PC-9 (cell line): ENCODE measurements at regions not wholly inside any gene's neighbourhood (a gene's known extent, or its start where the extent isn't known, plus 50 kb on each side); places are given as distances from the start of the nearest gene placed in this dataset.
"Not testable (repeated sequence)": the region's sequence is repeated elsewhere in the genome, so short reads cannot be mapped to it uniquely, and the experiment has no call there.

Experiments
- BruUV-seq: library from RNA; stranded (reverse); fragments of 400-500 nt; replicated peaks from 2 replicates; lab custom pipeline; 2021; lab: Mats Ljungman, UMichigan
- CTCF ChIA-PET: fragments of 300-600 bp; sonication (Branson Sonifier 250); formaldehyde crosslinking; loops from one replicate; lab custom pipeline; 2022; ENCODE audit warnings: antibody characterized with exemption; lab: Charles Lee
- POLR2A ChIA-PET: fragments of 300-600 bp; sonication (Branson Sonifier 250); formaldehyde crosslinking; loops from one replicate; lab custom pipeline; 2022; ENCODE audit warnings: antibody characterized with exemption; ENCODE audit not compliant: unreplicated experiment; lab: Charles Lee
- DNase-seq, 2 experiments: peaks; one replicate each; pipeline versions ENCODE4 v3.0.0 to v3.0.0-alpha.2; 2015 to 2022; ENCODE audit warnings: mixed read lengths in 1 of 2
- H2AFZ ChIP-seq: fragments of 200-600 bp; sonication (generic); 2 replicates; pipeline ENCODE4 v1.8.1; 2017; ENCODE audit warnings: antibody characterized with exemption
- H3F3A ChIP-seq: fragments of 200-600 bp; sonication (generic); 2 replicates; pipeline ENCODE4 v1.8.1; 2017; ENCODE audit warnings: antibody characterized with exemption, mild to moderate bottlenecking, low read depth; ENCODE audit not compliant: insufficient read depth
- H3K27ac ChIP-seq: fragments of 200-600 bp; sonication (generic); 2 replicates; pipeline ENCODE4 v1.6.1; 2016; ENCODE audit warnings: mixed run types
- H3K27me3 ChIP-seq: fragments of 200-600 bp; sonication (generic); 2 replicates; pipeline ENCODE4 v1.6.1; 2016; ENCODE audit warnings: low read depth, mixed run types; ENCODE audit not compliant: insufficient read depth
- H3K36me3 ChIP-seq: fragments of 200-600 bp; sonication (generic); 2 replicates; pipeline ENCODE4 v1.6.1; 2016; ENCODE audit warnings: low read depth, mixed run types
- H3K4me1 ChIP-seq: fragments of 200-600 bp; sonication (generic); replicated peaks from 2 replicates; pipeline ENCODE4 v1.6.1; 2016; ENCODE audit warnings: mixed run types; ENCODE audit not compliant: insufficient read depth
- H3K4me2 ChIP-seq: fragments of 200-600 bp; sonication (generic); 2 replicates; pipeline ENCODE4 v1.6.1; 2017; ENCODE audit warnings: mixed run types
- H3K4me3 ChIP-seq: fragments of 200-600 bp; sonication (generic); 2 replicates; pipeline ENCODE4 v1.6.1; 2016; ENCODE audit warnings: mixed run types
- H3K79me2 ChIP-seq: fragments of 200-600 bp; sonication (generic); 2 replicates; pipeline ENCODE4 v1.6.1; 2017; ENCODE audit warnings: low read depth, mixed run types
- H3K9me2 ChIP-seq: fragments of 200-600 bp; sonication (generic); 2 replicates; pipeline ENCODE4 v1.8.1; 2017; ENCODE audit warnings: mild to moderate bottlenecking; ENCODE audit not compliant: insufficient read depth
- H3K9me3 ChIP-seq: fragments of 200-600 bp; sonication (generic); 2 replicates; pipeline ENCODE4 v1.8.1; 2016; ENCODE audit warnings: low read depth; ENCODE audit not compliant: insufficient read depth
- H4K20me1 ChIP-seq: fragments of 200-600 bp; sonication (generic); 2 replicates; pipeline ENCODE4 v1.8.1; 2017; ENCODE audit not compliant: insufficient read depth
- EZH2 ChIP-seq: fragments of 200-600 bp; sonication (generic); IDR thresholded peaks from 2 replicates; pipeline ENCODE4 v1.8.0; 2017; ENCODE audit warnings: antibody characterized with exemption, low read depth
- intact Hi-C: fragments of 100-400 bp; cut with micrococcal nuclease; formaldehyde crosslinking; loops from one replicate; pipeline ENCODE4 v1.10.0; 2022; ENCODE audit not compliant: unreplicated experiment
- TF ChIP-seq, protein P1 (sequence below): fragments of 200-600 bp; sonication (generic); conservative IDR thresholded peaks from 2 replicates; pipeline ENCODE4 v1.6.1; 2017; ENCODE audit warnings: mixed run types, antibody characterized with exemption, mild to moderate bottlenecking, moderate library complexity

DNA sequence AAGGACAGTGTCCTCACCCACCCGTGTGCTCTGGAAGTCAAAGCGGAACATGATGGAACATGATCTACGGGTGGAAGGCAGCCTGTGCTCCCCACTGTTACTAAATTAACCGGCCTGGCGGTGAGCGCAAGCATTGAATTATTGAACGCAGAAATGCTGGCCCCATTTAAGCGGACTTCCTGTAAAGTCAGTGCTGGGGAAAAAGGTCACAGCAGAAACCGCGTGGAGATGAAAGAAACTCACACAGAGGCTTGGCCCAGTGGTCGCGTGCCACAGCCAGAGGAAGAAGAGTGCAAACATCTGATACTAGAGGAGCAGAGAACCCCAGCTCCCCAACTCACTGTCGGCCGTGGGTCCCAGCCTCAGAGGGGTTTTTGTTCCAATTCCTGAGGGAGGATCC, 321.2 kb downstream of the ADGRD1 start:
- Histone ChIP-seq H3K27me3 (peaks cover 56% of the 10 kb centered on the region), H3K27ac (no peak overlapping the region), H2AFZ (no peak overlapping the region), H3K9me3 (no peaks in the 10 kb centered on the region), H4K20me1 (no peaks in the 10 kb centered on the region), H3K9me2 (no peaks in the 10 kb centered on the region), H3K36me3 (no peaks in the 10 kb centered on the region), H3K4me2 (no peak overlapping the region), H3K79me2 (no peaks in the 10 kb centered on the region), H3F3A (no peaks in the 10 kb centered on the region), H3K4me3 (no peak overlapping the region), H3K4me1 (no peaks in the 10 kb centered on the region)
- ChIA-PET CTCF (no interaction called here), POLR2A (no interaction called here)
- intact Hi-C loops: no loop called here
- BruUV-seq: no TSS peak
- TF ChIP-seq, protein P1, sequence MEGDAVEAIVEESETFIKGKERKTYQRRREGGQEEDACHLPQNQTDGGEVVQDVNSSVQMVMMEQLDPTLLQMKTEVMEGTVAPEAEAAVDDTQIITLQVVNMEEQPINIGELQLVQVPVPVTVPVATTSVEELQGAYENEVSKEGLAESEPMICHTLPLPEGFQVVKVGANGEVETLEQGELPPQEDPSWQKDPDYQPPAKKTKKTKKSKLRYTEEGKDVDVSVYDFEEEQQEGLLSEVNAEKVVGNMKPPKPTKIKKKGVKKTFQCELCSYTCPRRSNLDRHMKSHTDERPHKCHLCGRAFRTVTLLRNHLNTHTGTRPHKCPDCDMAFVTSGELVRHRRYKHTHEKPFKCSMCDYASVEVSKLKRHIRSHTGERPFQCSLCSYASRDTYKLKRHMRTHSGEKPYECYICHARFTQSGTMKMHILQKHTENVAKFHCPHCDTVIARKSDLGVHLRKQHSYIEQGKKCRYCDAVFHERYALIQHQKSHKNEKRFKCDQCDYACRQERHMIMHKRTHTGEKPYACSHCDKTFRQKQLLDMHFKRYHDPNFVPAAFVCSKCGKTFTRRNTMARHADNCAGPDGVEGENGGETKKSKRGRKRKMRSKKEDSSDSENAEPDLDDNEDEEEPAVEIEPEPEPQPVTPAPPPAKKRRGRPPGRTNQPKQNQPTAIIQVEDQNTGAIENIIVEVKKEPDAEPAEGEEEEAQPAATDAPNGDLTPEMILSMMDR: no peak
- no peak for TF ChIP-seq EZH2
- no peak for DNase-seq

DNA sequence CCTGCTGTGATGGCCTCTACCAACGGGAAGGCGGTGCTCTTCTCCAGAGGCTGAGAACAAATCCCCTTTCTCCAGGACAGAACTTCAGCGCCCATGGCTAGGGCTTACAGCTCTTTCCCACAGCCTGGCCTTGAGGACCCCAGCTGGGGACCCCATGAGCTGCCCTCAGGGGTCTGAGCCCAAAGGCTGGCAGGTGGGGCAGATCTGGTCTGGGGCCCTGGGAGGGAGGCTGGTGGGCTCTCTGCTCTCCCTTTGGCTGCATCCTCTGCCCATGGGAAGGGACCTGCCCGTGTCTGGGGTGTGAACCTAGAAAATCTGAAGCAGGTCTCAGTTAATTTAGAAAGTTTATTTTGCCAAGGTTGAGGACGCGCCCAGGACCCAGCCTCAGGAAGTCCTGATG, 322.1 kb downstream of the ADGRD1 start:
- ChIA-PET CTCF (no interaction called here), POLR2A (no interaction called here)
- H3F3A ChIP-seq: no peaks in the 10 kb centered on the region
- H3K4me1 ChIP-seq: no peaks in the 10 kb centered on the region
- no peaks in the 10 kb centered on the region for H3K79me2 ChIP-seq
- peaks cover 65% of the 10 kb centered on the region for H3K27me3 ChIP-seq
- BruUV-seq: no TSS peak
- no peaks in the 10 kb centered on the region for H3K9me3 ChIP-seq
- H4K20me1 ChIP-seq: no peaks in the 10 kb centered on the region
- H3K36me3 ChIP-seq: no peaks in the 10 kb centered on the region
- H3K4me3 ChIP-seq: no peak overlapping the region
- TF ChIP-seq, protein P1: no peak
- TF ChIP-seq EZH2: no peak
- no peaks in the 10 kb centered on the region for H3K9me2 ChIP-seq
- no peak for DNase-seq
- intact Hi-C loops: no loop called here
- H2AFZ ChIP-seq: no peak overlapping the region
- no peak overlapping the region for H3K27ac ChIP-seq
- H3K4me2 ChIP-seq: no peak overlapping the region

DNA sequence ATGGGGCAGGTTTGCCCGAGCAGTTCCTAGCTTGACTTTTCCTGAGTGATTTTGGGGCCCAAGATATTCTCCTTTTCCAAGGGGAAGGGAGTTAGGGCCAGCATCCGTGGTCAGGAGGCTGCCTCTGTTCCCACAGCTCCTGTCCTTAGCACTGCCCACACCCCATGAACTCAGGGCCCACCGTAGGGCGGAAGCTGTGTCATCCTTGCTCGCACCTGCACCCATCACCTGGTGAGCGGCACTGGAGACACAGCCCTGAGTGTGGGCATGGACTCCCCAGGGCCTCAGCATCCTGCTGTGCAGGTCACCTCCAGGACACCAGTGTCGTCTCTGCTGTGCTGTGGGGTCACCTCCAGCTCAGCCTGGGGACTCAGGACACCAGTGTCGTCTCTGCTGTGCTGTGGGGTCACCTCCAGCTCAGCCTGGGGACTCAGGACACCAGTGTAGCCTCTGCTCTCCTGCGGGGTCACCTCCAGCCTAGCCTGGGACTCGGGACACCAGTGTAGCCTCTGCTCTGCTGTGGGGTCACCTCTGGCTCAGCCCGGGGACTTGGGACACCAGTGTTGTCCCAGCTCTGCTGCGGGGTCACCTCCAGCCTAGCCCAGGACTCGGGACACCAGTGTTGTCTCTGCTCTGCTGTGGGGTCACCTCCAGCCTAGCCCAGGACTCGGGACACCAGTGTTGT, 322.9 kb downstream of the ADGRD1 start:
- Histone ChIP-seq H4K20me1 (no peaks in the 10 kb centered on the region), H3K79me2 (no peaks in the 10 kb centered on the region), H3K4me2 (no peak overlapping the region), H3K4me3 (no peak overlapping the region), H3K9me3 (no peaks in the 10 kb centered on the region), H3K9me2 (no peaks in the 10 kb centered on the region), H3K27ac (no peak overlapping the region), H3F3A (no peaks in the 10 kb centered on the region), H3K36me3 (no peaks in the 10 kb centered on the region), H2AFZ (no peak overlapping the region), H3K27me3 (peaks cover 71% of the 10 kb centered on the region), H3K4me1 (no peaks in the 10 kb centered on the region)
- ChIA-PET POLR2A (no interaction called here), CTCF (no interaction called here)
- no TSS peak for BruUV-seq
- TF ChIP-seq EZH2: no peak
- TF ChIP-seq, protein P1: no peak
- no peak for DNase-seq
- intact Hi-C loops: no loop called here

DNA sequence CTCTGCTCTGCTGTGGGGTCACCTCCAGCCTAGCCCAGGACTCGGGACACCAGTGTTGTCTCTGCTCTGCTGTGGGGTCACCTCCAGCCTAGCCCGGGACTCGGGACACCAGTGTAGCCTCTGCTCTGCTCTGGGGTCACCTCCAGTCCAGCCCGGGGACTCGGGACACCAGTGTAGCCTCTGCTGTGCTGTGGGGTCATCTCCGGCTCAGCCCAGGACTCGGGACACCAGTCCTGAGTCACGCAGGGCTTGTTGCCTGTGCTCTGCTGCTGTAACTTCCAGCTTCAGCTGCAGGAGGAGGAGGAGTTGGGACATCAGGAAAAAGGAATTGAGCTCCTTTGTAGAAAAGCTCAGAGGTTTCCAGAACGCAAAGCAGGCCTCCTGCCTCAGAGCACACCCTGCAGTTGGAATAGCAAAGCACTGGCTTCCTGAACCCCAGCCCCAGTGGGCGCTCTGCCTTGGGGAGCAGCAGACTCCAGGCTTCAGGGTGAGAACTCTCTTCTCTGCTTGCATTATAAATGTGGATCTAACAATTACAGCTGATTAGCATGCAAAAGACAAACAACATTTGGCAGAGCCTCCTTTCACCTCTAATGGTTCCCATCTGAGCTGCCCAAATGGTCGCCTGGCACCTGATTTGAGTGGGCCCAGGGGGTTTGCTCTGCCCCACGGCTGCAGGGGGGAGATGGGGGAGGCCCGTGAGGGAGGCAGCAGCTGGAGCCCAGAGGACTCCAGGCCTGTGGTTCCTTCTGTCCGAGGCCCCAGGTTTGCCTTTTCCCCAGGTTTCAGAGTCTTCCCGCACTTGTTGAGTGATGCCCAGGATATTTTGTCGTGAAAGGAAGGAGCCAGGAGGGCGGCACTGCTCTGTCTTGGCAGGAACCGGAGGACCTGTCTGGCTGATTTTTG, 323.7 kb downstream of the ADGRD1 start:
- H3K27me3 ChIP-seq: peaks cover 78% of the 10 kb centered on the region
- H3F3A ChIP-seq, H3K4me1 ChIP-seq, H3K36me3 ChIP-seq, H3K4me3 ChIP-seq, H3K9me2 ChIP-seq, POLR2A ChIA-PET, intact Hi-C loops, H4K20me1 ChIP-seq, H3K9me3 ChIP-seq, H3K79me2 ChIP-seq, H3K27ac ChIP-seq, CTCF ChIA-PET, DNase-seq, H3K4me2 ChIP-seq, BruUV-seq, H2AFZ ChIP-seq: not testable (repeated sequence)

DNA sequence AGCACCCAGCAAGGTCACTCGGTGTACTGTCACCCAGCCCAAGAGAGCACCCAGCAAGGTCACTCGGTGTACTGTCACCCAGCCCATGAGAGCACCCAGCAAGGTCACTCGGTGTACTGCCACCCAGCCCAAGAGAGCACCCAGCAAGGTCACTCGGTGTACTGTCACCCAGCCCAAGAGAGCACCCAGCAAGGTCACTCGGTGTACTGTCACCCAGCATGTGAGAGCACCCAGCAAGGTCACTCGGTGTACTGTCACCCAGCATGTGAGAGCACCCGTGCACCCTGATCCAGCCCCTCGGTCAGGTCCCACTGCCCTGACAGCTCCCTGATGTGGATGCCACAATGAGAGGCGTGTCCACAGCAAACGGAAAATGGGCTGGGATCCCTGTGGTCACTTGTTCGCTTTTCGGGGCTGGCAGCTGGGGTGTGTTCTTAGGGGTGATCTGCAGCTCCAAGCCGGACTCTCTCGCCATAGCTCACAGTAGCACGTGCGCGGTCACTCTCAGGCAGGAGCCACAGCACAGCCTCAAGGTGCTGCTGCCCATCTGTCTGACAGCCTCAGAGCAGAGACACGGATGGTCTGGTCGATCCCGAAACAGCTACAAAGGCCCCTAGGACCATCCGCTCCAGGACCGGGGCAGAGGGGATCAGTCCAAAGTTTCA, 324.9 kb downstream of the ADGRD1 start:
- H3K4me2 ChIP-seq, POLR2A ChIA-PET, CTCF ChIA-PET, H3K4me1 ChIP-seq, H3K9me2 ChIP-seq, H3K9me3 ChIP-seq, H2AFZ ChIP-seq, H3K27ac ChIP-seq, BruUV-seq, intact Hi-C loops, H4K20me1 ChIP-seq, H3K4me3 ChIP-seq, H3K36me3 ChIP-seq, H3K79me2 ChIP-seq, H3F3A ChIP-seq, DNase-seq: not testable (repeated sequence)
- H3K27me3 ChIP-seq: peaks cover 78% of the 10 kb centered on the region
